Medulla oblongata (tissue), 1 donor: ENCODE measurements at regions not wholly inside any gene's neighbourhood (a gene's known extent, or its start where the extent isn't known, plus 50 kb on each side); places are given as distances from the start of the nearest gene placed in this dataset.
A peak's percentile ranks its signal among the peaks of the same experiment; 100 is the strongest.

ENCODE experiments used
- DNase-seq: peaks from one replicate; pipeline ENCODE4 v3.0.0-alpha.2; 2015; ENCODE audit errors: extremely low spot score

DNA sequence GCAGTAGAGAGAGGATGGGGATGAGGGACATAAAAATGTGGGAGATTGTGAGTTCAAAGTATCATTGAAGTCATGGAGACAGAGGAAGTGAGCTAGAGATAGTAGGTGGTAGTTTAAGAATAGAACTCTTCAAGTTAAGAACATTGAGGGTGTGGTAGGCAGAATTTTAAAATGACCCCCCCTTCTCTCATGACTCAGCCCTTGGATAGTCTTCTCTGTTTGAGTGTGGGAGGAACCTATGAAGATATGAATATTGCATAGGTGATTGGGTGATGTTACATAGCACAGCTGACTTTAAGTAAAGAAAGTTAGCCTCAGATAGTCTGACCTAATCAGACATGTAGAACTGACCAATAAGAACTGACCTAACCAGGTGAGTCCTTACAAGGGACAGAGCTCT lies 418.6 kb downstream of the FOXO1 start:
- DNase-seq, result no peak

DNA sequence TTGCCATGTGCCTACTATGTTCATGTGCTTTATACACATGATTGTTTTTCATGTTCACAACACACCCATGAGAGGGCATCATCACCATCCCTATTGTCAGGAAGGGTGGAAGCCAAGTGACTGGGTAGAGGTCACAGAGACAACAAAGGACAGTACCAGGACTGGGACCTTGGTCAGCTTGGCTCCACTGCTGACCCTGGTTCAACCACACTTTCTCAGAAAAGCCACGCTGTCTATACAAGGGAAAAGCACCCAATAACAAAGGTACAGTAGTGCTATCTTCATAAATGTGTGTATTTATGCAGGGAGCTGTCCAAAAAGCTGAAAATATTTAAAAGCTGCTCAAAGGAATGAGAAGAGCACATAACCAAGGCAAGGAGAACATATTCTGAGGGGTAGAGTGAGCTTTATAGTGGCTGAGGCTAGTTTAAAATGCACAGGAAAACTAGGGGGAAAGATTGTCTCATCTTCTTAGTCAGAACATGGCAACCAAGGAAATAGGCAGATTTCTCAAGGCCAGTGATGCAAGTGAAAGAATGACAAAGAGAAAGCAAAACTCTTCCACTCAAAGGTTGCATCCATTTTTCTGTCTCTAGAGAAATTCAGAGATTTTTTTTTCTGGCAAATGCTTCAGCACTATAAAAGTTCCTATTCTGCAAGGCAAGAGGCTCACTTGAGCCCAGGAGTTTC lies 415.0 kb downstream of the FOXO1 start:
- DNase-seq, result no peak

DNA sequence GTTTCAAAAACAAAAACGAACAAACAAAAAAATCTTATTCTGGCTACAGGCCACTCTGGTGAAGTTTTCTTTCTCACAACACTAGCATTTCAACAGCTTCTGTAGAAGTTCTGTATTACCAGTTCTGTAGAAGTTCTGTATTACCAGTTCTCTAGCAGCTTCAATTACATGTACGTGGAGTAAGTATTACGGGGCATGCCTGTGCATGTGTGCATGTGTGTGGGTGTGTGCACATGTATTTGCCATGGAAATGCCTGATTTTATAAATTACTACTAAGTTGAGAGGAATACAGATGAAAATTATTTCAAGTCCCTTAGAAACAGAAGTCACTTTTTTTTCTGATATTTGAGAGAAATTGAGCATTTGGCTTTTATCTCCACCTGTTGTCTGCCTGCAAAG lies 414.2 kb downstream of the FOXO1 start:
- DNase-seq, result no peak

DNA sequence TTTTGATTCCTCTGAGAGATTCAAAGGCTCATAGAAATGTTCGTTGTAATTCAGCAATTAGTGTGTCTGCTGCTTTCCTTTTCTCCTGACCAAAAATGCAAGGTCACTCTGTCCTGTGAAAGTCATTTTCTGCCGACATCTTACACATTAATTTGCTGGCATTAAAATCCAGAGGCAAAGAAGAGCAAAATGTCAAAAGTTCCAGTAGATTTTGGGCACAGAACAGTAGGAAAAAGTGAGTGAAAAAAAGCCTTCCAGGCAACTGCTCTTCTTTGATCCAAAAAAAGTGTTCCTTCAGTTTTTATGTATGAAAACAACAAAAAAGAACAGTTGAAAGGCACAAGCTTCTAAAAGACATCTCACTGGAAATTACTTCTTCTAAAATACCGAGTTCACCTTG lies 413.8 kb downstream of the FOXO1 start:
- no peak for DNase-seq

DNA sequence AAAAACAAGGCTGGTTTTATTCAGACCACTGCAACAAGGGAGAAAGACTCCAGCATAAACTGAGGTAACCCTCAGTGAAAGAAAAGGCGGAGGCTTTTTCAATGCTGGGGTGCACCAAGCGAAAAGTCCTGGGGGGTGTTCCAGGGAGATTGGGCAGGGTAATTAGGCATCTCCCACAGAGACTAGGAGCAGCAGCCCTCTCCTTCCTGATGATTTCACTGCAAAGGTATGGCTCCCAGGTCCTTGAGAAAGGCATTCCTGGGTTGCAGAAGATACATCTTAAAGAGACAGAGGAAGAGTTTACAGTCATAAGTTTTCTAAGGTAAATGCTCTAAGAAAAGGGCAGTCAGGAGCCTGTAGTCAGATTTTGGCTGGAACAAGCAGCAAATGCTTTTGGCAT lies 412.0 kb downstream of the FOXO1 start:
- DNase-seq, result no peak

DNA sequence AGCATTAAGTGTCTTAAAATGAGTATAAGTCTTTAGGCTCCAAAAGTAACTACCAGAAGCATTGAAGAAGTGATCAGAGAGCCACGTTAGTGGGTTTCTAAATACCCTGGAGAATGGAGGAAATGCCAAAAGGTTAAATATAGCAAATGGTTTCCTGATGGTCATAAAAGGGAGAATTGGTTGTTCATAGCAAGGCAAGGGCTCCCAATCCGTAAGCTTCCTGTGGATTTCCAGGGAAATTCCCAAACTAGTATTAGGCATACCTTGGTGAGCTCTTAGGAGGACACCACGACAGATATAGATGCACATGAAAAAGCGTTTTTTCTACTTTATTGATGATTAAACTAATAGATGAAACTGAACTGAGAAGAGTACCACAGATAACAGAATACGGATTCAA lies 410.9 kb downstream of the FOXO1 start:
- DNase-seq, result no peak

DNA sequence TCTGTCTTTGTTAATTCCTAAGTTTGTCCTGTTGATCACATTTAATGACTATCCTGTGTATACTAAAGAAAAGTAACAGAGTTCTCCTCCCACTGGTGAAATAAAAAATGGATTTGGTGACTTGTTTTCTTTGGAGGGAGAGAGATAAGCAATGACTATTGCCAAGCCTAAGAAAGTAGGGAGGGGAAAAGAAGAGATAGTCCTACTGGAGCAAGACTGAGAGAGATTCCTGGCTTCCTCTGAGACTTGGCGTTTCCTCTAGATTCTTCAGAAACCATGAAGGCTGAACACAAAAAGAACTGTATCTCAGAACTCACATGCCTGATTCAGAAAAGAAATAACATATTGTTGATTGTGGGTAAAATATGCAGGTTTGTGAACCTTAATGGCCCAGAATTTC lies 406.5 kb downstream of the FOXO1 start:
- no peak for DNase-seq

DNA sequence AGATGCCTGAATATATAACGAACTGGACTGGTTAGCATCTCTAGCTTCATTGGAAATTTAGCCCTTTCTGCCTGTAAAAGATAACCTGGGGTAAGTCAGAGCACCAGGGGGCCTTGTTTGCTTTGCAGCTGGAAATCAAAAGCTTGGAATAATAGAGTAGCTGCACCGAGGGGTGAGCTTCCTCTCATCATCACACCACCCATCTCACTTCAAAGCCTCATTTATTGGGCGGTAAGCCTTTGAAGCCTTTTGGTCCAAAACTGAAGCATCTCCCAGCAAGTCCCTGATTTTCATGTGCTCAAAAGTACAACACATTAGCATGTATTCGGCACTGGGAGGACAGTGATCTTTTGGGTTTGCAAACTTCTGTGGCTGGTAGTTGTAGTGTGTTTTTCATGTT lies 405.1 kb downstream of the FOXO1 start:
- no peak for DNase-seq

DNA sequence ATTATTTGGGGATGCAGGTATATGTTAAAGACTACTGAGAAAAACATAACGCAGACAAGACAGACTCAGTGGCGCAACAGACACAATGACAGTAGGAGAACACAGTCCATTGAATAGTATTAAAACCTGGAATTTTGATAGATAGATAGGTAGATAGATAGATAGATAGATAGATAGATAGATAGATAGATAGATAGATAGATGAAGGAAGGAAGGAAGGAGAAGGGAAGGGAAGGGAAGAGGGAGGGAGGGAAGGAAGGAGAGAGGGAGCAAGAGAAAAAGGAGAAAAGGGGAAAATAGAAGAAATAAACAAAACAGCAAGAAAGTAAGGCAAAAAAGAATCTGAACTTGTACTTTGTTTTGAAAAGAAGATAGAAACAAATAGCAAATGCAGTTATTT lies 404.5 kb downstream of the FOXO1 start:
- no peak for DNase-seq

DNA sequence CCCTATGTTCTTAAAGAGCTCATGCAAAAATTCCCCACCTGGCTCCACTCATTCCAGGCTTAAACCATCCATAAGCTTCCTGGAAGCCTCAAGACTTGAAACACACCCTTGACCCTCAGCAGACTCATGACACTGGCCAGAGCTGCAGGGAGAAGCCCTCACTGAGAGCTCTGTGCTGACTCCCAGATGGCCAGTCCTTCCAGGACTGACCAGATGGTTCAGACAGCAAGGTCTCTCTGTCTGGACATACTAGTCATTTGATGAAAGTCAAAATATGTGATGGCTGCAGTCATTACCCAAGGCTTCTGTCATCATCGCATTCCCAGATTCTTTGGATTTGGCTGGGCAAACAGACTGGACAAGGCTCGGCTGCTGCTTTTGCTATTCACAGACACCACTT lies 397.4 kb downstream of the FOXO1 start:
- no peak for DNase-seq

DNA sequence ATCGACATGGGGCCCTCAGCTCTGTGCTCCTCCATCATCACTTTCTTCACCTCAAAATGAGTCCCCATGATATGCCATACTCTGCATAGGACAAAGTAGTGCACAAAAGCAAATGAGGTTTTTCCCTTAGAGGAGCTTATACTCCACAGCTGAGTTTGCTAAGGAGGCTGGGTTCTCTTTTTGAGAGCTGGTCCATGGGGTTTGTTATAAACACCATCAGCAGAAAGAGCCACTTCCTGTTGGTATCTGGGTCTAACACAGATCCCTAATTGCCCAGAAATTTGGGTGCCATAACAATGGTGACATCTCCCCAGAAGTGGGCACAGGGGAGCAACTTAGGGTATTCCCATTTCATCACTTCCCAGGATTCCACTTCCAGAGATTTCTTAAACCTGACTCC lies 395.7 kb downstream of the FOXO1 start:
- no peak for DNase-seq

DNA sequence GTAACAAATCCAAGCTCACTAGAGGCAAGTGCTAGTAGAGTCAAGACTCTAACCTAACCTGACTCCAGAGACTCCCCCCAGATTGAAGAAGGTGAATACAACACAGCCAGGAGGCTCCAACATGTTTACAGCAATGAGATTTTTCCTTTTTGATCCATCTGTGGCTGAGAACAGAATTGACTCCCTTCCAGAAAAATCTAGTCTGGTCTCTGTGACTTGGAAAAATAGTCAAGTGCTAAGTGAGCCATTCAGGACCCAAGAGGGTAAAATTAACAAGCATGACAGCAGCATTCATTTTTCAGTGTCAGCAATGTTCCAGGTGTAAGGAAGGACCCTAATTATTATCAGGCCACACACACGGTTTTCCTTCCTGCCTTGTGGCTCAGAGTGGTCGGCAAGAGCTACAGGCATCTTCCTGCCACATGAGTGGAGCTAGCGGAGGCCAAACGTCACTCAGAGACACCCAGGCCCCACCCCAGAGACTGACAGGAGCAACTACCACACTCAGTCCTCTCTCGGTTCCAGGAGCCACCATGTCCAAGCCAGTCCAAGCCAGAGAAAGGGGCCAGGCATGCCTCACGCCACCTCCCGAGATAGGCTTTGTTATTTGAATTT lies 395.1 kb downstream of the FOXO1 start:
- no peak for DNase-seq

DNA sequence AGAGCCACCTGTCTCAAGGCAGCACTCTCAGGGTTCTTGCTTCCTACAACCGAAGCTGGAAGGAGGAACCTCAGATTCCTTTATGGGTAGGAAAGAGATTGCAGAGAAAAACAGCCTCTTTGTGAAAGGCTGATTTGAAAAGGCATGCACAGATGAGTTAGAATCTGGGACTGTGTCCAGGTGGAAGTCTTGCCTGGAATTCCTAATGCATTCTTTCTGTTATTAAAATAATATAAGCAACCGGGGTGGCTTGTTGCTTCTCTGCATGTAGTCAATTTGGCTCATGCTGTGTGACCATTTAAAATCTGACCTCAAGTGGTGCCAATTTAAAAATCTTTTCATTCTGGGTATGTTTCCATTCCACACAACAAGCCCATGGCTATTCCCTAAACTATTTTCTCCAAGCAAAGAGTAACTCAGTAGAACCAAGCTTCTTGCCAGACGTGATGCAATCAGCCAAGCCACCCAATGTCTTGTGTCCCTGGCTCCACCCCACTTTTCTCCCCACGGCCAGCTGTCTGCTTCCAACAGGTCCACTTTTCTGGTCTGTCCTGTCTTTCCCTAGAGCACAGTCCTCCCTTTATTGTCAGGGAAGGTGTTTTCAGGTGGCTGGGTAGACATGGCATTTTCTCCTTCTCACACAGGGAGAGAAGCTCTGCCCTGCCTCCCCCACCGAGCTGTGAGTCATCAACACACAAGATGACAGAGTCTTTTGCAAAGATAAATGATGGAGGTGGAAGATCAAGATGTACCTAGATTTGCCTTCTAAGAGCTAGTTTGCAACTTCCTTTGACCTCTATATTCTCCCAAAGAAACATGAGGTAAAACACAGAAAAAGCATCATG lies 394.3 kb downstream of the FOXO1 start:
- DNase-seq, result peak; percentile 66

DNA sequence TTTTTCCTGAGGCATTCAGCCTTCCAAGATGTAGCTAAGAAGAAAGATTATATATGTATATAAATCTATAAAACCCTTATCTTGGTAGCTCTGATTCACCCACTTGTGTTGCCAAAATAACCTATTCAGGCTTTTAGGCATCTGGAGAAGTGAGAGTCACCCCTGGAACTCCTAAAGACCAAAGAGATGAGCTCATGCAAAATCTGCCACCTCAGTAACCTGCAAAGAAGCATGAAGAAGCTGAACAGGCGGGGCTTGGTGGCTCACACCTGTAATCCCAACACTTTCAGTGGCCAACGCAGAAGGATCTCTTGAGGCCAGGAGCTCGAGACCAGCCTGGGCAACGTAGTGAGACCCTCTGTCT lies 393.7 kb downstream of the FOXO1 start:
- DNase-seq, result no peak

DNA sequence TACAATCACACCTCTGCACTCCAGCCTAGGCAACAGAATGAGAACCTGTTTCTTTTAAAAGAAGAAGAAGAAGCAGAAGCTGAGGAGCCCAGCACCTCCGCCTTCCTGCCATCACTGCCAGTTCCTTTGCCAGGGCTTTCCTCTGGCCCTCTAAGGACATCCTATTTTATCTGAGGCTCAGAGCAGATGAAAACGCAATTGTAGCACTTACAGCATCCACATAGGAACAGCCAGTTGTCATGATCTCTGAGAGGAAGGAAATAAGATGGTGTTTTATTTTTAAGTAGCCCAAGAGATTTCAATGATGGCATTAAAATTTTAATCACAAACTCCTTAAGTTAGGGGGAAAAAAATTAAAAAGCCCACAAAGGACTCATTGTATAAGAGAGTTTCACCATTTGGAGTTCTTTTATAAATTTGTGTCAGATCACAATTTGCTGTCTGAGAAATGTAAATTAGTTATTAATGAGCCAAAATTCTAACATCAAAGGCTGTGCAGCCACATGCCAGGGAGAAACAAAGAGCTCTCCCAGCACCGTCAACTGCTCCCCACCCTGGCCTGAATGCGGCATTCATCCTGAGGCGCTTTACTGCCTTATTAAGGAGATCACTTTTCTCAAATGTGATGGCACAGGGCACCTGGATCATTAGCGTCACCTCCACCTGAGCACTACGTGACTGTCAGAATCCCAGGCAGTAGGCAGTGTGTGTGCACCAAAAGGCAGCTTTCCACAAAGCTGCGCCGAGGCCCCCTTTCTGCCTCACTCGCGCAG lies 393.0 kb downstream of the FOXO1 start:
- peak; percentile 80 for DNase-seq

DNA sequence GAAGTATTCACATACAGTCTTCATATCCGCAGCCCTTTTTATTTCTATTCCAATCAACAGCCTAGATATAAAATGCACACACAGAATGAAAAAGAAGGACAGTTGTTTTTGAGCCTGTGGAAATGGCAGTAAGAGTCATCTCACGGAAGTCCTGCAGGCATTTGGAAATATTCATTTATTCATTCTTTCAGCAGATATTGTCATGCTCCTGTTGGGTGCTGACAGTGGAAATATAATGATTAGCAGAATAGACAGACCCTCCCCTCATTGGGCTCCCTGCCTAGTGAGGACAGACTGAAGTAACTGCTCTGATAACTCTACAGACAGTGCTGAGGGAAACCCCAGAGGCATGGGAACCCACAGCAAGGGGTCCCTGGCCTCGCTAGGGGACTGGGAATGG lies 392.3 kb downstream of the FOXO1 start:
- no peak for DNase-seq

DNA sequence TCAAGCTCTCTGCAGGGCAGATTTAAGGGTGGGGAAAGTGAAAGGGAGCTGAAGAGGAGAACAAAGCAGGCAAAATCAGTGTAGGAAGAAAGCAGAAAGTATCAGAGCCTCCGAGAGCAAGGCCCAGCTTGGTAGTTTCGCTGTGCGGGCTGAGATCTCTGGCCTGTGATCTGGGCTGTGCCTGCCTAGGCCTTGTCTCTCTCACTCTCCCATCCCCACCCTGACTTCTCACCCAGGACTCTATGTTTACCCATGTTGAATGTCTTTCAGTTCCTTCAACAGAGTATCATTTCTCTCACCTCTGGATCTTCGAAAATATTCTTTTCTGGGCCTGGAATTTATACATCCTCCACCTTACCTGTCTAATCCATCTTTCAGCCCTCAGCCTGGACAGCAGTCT lies 391.3 kb downstream of the FOXO1 start:
- DNase-seq, result no peak

DNA sequence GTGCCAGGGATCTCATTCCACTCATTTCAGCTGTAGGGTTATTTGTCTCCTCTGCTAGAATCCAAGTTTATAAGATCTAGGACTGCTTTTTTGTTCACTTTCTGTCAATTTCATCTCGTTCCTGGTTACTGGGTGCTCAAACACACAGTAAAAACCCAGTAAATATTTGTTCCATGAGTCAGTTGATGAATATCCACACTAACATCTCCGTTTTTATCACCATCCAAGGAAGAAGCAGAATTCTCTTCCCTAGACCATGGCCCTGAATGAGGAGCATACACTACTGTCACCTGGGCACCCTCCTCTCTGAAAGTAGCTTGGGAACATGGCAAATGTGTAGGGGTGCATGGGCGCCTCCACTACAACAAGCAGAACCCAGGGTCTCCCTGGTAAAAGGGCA lies 390.8 kb downstream of the FOXO1 start:
- no peak for DNase-seq

DNA sequence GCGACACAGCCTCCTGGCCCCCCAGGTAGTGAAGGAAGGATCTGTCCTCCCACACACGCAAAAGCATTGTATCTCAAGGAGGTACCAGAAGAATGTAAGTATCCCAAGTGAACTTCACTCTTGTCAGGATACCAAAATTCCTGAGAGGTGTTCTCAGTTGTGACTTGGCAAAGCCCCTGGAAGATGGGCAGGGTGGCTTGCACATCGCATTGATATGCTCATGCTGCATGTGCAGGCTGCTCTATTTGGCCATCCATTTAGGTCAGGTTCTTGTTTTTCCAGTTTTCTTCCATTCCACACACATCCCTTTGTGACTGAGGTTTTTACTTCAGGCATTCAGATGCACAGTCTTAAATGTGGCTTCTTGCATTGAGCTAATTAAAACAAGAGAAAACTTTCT lies 382.8 kb downstream of the FOXO1 start:
- no peak for DNase-seq

DNA sequence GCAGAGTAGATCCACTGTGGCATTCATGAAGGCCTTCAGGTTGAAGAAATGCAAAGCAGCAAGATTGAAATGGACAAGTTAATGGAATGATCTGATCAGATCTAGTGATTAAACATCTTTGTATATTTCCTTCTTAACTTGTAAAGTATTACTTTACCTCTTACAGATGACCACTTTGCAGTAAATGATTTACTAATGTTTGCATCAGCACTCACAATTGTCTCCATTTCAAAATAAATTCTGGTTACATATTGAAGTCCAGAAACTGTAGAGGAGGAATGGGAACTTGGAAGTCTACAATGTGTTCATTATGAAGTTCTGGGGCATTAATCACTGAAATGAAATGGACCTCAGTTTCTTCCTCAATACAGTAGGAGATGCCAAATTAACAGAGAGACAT lies 380.8 kb downstream of the FOXO1 start:
- no peak for DNase-seq

DNA sequence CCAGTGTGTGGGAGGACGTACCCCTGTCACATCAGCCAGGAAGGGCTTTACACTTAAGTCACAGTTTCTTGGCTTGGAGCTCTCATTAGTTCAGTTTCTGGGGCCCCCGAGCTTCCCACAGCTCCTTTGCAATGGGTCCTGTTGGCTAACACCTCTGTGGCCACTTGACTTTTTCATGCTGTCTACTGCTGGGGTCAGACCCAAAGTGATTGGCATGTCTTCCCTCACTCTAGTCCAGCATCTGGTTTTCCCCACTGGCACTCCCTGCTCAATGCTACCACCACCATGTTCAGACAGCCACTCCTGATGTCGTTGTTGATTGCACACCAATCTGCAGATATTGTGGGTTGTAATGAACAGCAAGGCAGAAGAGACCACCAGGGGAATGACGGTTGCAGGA lies 379.0 kb downstream of the FOXO1 start:
- no peak for DNase-seq

DNA sequence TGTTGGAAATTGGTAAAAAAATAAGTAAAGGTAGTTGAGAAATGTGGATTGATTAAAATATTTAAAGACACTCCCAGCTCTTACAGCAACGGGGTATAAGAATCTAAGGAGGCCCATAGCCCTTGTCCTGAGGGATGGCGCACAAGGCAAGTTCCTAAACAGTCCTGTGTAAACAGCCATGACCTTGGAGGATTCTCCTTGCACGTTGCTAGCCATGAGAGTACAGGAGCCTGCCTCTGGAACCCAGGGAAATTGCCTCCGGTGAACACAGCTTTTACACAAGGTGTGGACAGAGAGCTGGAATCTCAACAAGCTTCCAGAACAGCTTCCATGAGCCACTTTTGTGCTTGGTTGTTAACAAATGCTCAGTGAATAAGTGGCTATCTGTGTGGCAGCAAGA lies 378.2 kb downstream of the FOXO1 start:
- DNase-seq, result no peak
